A673 (cell line): ENCODE measurements at regions not wholly inside any gene's neighbourhood (a gene's known extent, or its start where the extent isn't known, plus 50 kb on each side); places are given as distances from the start of the nearest gene placed in this dataset.

ENCODE experiments used
- EZH2 ChIP-seq: fragments of 200-600 bp; sonication (generic); IDR thresholded peaks from 2 replicates; pipeline ENCODE4 v1.6.1; 2017; ENCODE audit warnings: borderline replicate concordance, low read depth, mild to moderate bottlenecking, mixed read lengths, antibody characterized with exemption, low read length; ENCODE audit not compliant: poor library complexity, severe bottlenecking
- TF ChIP-seq, protein P1 (sequence below): fragments of 300-800, 200-600 bp; sonication (generic); conservative IDR thresholded peaks from 2 replicates; pipeline ENCODE4 v1.5.1; 2017; ENCODE audit warnings: low read depth, mild to moderate bottlenecking, antibody characterized with exemption, low read length, moderate library complexity, mixed read lengths

- TF ChIP-seq, protein P1, sequence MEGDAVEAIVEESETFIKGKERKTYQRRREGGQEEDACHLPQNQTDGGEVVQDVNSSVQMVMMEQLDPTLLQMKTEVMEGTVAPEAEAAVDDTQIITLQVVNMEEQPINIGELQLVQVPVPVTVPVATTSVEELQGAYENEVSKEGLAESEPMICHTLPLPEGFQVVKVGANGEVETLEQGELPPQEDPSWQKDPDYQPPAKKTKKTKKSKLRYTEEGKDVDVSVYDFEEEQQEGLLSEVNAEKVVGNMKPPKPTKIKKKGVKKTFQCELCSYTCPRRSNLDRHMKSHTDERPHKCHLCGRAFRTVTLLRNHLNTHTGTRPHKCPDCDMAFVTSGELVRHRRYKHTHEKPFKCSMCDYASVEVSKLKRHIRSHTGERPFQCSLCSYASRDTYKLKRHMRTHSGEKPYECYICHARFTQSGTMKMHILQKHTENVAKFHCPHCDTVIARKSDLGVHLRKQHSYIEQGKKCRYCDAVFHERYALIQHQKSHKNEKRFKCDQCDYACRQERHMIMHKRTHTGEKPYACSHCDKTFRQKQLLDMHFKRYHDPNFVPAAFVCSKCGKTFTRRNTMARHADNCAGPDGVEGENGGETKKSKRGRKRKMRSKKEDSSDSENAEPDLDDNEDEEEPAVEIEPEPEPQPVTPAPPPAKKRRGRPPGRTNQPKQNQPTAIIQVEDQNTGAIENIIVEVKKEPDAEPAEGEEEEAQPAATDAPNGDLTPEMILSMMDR = no peak
- no peak for TF ChIP-seq EZH2
Observed at GRCh38 chr10:31584876-31585275, 265.9 kb downstream of the ZEB1 start.
